ENCODE measurements at regions not wholly inside any gene's neighbourhood (a gene's known extent, or its start where the extent isn't known, plus 50 kb on each side); places are given as distances from the start of the nearest gene placed in this dataset.

GRCh38 chr5:35324201-35324600 lies 93.9 kb upstream of the PRLR start:
- Histone ChIP-seq H3K4me1 (ENCODE audit: control insufficient read depth, insufficient read depth, low read length) (no peaks in the 10 kb centered on the region), H2AK9ac (replicated peaks; ENCODE audit: low read depth, low read length, poor library complexity) (no peak overlapping the region), H3K56ac (ENCODE audit: extremely low read depth, insufficient read depth, low read length) (no peak overlapping the region), H2BK120ac (ENCODE audit: low read depth, low read length) (no peak overlapping the region), H2BK15ac (ENCODE audit: low read depth, low read length) (no peak overlapping the region), H3K9me3 (ENCODE audit: control insufficient read depth, insufficient read depth, low read length) (no peaks in the 10 kb centered on the region), H2BK5ac (ENCODE audit: low read depth, low read length, poor library complexity, severe bottlenecking) (no peak overlapping the region), H3K27me3 (ENCODE audit: control insufficient read depth, insufficient read depth, low read length) (no peaks in the 10 kb centered on the region), H3K36me3 (ENCODE audit: control insufficient read depth, insufficient read depth, low read length) (no peaks in the 10 kb centered on the region), H3K23ac (ENCODE audit: low read depth, low read length) (no peak overlapping the region), H3K4ac (ENCODE audit: low read depth, low read length) (no peak overlapping the region), H4K8ac (ENCODE audit: low read depth in 2 of 2, low read length in 2 of 2) (no peak overlapping the region), H3K4me3 (ENCODE audit: insufficient read depth, low read depth, low read length) (no peak overlapping the region), H3K14ac (replicated peaks; ENCODE audit: low read depth, low read length) (no peak overlapping the region), H2AFZ (replicated peaks; ENCODE audit: low read length, poor library complexity) (no peak overlapping the region), H3K79me1 (ENCODE audit: low read depth in 1 of 2, low read length in 2 of 2) (no peaks in the 10 kb centered on the region), H4K20me1 (ENCODE audit: insufficient read depth, low read length) (no peaks in the 10 kb centered on the region), H4K91ac (ENCODE audit: insufficient read depth, low read depth, low read length) (no peak overlapping the region), H3K4me2 (ENCODE audit: low read depth, low read length) (no peak overlapping the region), H3K9ac (ENCODE audit: low read depth, low read length) (no peak overlapping the region), H2AK5ac (ENCODE audit: low read depth, low read length) (no peak overlapping the region), H4K5ac (ENCODE audit: low read depth, low read length) (no peak overlapping the region), H2BK20ac (ENCODE audit: low read depth, low read length) (no peak overlapping the region), H3K27ac (ENCODE audit: insufficient read depth, low read length) (no peak overlapping the region), H3K18ac (ENCODE audit: low read depth, low read length) (no peak overlapping the region), H3K9me1 (ENCODE audit: insufficient read depth, low read length) (no peaks in the 10 kb centered on the region)
- ATAC-seq (ENCODE audit: low read depth): no peak
- no TSS peak for BruUV-seq (replicated peaks)
- CTCF ChIA-PET: no interaction called here
- dilution Hi-C loops (cut with HindIII; ENCODE audit: low sequenced_read_pairs, unreplicated experiment) (no loop called here), in situ Hi-C loops (cut with MboI; ENCODE audit: low sequenced_read_pairs) (no loop called here), intact Hi-C loops (cut with micrococcal nuclease) (no loop called here)
- no peak for TF ChIP-seq MAZ (IDR thresholded peaks at IDR 0.05; ENCODE audit: borderline replicate concordance, low read depth, low read length)
- TF ChIP-seq MXI1 (IDR thresholded peaks at IDR 0.05; ENCODE audit: borderline replicate concordance, low read depth, low read length): no peak
- TF ChIP-seq USF2 (IDR thresholded peaks at IDR 0.05; ENCODE audit: low read depth, low read length): no peak
- no peak for TF ChIP-seq NFE2L2 (IDR thresholded peaks at IDR 0.05; ENCODE audit: low read depth, low read length)
- no peak for TF ChIP-seq RFX5 (IDR thresholded peaks at IDR 0.05; ENCODE audit: low read depth, low read length)
- TF ChIP-seq MAFK (IDR thresholded peaks at IDR 0.05; ENCODE audit: low read depth, low read length): no peak
- POLR2A ChIA-PET (ENCODE audit: unreplicated experiment): no interaction called here
- no peak for DNase-seq
- 33% methylated on average over 3 of the region's 4 CpGs; no CpG with 5 or more reads in 1 of the 2 experiments for whole genome bisulfite sequencing, 2 experiments (ENCODE audit: extremely low coverage in 2 of 2, insufficient read length in 1 of 2)

All from IMR-90 (cell line).